Stimulated activated CD4-positive, alpha-beta T cell treated with anti-CD3 and anti-CD28 coated beads, Interleukin-2, amount 100 ng/mL, for 24 hours (primary cell): ENCODE measurements at regions not wholly inside any gene's neighbourhood (a gene's known extent, or its start where the extent isn't known, plus 50 kb on each side); places are given as distances from the start of the nearest gene placed in this dataset.

Experiments
- DNase-seq, 2 donors: peaks; one replicate each; pipeline ENCODE4 v3.0.0-alpha.2; 2020

DNA sequence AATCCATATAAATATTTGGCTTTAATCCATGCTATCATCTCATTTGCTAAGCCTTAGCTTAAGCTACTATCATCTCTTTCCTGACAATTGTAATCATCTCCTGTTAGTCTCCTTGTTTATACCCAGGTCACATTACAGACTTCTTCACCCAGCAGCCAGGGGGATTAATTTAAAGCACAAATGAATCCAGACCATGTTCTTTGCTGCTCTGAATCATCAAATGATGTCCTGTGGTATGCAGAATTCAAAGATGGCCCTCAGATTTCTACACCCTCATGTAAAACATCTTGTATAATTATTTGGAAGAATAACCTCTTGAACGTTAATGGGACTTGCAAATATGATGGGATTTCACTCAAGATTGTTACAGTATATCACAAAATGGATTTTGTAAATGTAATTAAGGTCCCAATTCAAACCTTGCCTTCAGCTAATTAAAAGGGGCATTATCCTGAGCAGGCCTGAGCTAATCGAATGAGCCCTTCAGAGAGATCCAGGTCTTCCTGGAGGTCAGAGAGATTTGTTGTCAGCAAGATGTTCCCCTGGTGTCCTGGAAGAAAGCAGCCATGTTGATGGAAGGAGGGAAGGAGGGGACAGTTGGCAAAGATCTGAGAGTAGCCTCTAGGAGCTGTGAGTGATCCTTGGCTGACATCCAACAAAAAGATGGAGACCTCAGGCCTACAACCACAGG is 241.1 kb upstream of the MMADHC start:
- no peak for DNase-seq

DNA sequence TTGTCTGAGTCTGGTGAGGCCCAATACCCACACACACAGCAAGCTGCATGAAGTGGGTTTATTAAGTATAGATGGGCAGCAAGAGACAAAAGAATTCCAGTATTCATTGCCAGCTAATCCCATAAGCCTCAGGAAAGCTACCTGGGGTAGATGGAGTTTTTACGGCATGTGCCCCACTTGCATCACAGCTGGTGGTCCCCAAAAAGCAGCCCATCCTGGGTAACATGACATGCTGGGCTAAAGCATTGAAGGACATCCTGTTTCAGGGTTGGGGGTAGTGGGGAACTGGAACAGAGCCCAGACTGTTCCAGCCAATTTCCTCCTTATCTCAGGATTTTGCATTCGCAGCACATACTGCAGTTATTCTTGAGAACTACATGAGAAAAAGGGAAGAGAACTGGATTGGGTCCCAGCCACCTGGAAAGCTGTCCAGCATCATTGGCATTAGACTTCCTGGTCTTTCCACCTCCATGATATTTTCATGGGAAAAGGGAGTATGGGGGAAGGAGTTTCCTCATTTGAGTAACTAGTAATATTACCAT is 240.1 kb upstream of the MMADHC start:
- DNase-seq, result no peak

DNA sequence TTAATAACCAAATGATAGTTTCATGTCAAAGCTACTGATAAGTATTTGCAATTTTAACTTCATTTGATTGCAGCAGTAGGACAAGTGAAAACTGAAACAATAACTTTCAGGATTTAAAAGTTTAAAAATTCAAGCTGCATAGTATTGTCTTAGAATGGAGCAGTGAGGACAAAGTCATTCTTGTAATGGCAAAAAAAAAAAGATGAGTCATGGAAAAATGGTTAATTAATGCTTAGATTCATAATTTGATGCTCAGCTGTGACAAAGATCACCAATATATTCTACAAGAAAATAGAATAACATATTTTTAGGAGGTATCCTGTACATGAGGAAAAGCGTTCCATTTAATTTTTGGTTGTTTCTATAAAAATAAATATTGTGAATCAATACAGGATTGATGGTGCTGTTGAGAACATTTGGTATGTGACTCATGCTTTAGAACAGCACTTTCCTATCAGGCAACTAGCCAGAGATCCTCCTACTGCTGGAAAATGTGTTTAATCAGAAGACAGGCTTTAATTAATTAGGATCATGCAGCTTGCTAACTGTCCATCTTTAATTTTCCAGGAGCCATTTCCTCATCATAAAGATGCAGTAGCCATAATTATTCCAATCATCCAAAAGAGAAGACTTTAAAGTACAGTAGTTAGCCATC is 239.0 kb upstream of the MMADHC start:
- no peak for DNase-seq

DNA sequence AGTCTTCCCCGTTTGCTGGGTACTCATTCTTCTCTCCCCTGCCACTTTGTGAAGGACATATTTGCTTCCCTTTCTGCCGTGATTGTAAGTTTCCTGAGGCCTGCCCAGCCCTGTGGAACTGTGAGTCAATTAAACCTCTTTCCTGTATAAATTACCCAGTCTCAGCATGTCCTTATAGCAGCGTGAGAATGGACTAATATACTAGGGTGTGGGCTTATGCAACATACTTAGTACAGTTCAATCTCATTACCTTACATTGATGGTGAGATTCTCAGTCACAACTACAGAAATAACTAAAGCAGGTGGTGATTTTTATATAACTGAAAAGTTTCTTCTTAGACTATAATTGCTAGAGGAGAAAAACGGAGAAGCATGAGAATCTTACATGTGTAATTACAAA is 237.9 kb upstream of the MMADHC start:
- no peak for DNase-seq

DNA sequence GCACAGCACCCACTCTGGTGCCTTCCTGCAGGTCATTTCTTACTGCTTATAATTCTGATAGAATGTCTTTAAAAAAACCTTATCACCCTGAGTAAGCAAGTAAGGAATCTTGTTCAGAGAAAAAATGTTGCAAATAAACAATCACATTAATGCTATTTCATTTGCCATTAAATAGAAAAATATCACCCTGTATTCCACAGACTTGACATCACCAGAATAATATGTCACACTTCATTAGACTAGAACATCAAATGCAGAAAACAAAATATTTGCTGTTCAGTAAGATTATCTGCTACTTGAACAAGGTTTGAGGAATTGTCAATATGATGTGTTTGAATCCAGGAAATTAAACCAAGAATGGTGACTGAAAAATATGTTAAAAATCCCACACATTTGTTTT is 236.6 kb upstream of the MMADHC start:
- DNase-seq, result no peak

DNA sequence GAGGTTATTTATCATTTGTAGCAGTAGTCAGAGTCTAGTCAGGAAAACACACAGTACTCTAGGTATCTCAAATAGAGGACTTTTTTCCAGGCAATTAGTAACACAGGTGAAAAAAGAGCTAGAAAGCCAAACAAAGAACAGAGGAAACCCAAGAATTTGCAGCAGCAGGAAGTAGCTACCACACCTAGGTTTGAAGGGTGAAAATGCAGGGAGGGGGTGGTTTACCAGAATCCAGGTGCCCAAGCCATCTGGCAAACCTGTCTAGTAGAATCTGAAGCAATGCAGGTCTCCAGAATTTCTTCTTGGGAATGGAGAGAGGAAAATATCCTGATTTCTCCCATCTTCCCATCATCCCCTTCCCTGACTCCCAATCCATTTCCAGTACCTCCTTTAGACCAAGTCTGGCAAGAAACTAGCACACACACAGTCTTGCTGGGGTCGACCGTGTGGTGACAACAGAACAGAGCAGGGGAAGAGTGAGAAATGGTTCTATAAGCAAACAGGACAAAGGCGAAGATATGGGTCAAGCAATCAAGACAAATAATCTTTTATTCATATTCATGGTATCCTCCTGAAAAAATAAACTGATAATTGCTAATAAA is 231.9 kb upstream of the MMADHC start:
- DNase-seq, result no peak

DNA sequence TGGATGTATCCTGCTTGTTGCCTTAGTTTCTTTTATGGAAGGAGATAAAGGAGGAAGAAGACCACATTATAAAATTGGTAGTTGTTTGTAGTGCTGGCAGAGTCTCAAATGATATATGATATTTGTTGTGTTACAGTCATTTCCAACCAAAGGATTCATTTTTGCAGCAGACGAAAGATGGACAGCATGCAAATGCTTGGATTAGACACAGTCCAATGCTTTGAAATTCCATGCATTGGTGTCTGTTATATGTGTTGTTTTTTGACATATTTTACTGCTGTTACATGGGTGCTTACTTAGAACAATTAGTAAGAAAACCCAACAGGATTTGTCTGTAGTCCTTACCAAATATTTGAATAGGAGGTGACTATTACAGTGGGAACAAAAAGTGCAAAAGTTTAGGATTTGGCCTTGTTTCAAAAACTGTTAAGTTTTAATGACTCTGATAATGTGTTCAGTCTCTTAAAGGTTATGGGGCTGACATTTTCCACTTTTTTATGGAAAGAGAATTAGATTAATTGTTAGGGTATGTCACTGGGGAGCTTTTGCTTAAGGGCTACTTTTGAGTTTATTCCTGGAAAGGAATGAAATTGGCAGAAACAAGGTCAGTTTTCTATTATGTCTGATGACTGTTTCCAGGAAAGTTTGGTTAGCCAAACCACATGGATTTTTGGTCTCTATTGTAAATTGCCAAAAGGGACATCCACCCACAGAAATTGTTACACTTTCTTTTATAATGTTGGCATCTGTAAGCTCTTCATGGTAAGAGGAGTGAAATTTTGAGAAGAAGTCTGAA is 229.4 kb upstream of the MMADHC start:
- DNase-seq, result no peak

DNA sequence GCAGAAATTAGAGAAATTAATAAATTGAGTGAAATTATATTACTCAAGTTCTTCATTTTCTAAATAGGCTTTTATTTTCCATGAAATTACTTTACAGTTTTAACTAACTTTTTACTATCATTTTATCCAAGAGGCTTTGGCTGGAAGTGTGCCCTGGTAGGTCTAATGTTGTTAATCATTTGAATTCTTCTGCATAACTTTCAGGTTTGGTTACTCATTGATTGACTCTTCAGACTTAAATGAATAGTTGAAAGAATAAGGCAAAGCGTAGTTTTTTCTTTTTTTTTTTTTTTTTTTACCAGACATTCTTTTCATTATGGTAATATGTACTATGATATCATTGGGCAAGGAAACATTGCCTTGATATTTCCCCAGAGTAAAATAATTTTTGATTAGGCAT is 228.4 kb upstream of the MMADHC start:
- DNase-seq, result no peak

DNA sequence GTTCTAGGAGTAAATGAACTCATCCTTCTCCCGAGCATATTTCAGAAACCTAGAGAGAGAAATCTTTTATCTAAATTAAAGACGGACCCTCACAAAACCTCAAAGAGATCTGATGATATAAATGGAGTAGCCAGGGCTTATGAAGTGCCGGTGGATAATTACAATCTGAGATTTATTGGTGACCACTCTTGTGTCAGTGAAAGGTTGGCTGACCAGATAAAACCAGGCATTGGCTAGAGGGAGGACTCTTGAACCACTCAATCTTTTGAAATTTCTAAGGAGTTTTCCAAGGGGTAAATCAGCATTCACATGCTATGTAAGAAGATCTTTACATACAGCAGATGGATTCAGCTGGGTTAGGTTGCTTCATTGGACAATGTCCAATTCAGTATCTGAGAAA is 227.3 kb upstream of the MMADHC start:
- DNase-seq, result no peak

DNA sequence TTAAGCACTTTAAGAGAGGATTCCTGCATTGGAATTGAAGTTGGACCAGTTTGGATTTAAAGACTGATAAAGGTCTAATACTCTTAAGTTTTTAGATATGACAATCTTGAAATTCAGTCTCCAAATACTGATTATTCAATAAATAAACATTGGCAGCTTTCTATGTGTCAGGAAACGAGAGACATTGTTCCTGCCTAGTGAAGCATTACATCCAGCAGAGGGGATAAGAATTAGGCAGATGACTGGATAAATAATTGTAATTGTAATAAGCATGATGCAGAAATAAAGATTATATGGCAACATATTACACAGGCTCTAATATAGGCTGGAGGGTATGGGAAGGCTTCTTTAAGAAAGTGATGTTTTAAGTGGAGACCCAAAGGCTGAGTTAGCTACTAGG is 226.5 kb upstream of the MMADHC start:
- no peak for DNase-seq

DNA sequence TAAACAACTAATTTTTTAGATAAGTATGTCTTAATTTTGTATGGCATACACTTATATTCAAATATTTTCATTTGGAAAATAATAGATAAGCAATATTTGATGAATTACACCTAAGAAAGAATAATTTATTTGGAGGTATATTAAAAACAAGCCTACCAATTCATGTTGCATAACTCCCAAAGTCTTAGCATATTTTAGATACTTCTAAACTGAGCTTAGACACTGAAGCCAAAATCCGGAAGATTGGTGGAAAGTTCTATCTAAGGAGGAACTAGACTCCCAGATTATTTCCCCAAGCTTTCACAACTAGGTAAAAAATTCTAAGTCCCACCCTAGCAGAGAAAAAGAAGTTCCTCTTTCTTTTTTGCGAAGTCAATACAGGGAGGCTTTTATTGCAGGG is 221.0 kb upstream of the MMADHC start:
- no peak for DNase-seq

DNA sequence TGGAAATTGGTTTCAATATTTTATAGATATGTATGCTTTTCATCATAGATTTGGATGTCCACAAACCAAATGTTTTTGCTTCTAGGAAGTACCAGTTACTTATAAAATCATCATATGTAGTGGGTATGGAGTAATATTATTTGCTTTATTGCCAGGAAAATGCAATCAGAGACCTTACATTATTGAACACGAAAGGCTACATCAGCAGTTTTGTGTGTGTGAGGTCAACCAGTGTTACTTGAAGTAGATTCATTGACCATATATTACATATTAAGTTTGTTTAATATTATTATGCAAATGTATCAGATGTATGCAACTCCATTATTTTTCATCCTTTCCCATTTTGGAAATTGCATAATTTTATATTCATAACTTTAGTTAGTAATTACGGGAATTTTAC is 219.1 kb upstream of the MMADHC start:
- no peak for DNase-seq

DNA sequence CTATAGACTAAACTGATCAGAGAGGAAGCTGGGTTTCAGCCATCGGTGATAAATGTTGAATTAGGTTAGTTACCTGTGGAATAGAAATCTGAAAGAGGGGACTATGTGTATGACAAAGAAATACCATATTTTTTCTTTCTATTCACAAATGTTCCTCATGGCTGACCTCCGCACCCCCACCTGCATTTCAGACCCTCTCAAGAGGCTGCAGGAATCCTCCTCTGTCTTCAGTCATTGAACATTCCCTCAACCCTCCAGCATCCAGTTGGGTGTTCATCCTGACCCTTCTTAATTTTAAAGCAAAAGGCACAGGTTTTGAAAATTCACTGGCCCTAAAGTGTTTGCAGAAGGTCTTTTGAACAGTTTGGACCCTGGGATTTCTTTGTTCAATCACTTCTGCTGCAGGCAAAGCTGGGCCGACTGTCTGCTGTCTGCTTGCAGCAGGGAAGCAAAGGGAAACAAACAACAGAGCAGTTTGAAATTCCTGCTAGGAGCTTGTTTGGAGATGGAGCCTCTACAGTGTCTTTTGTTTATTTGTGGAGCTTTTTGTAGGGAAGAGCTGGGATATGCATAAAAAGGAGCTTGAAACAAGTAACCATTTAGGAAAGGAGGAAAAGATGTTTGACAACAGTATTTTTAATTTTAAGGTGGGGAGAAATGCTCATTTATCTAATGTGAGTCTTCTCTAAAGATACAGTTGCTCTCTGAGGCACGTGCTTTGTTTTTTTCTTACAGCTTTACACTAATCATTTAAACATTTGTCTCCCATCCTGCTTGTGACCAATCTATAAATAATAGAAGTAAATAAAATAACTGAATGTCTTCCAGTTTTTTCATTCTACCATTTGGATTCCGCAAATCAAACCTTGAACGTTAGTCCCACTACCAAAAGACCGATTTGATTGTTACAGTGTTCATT is 213.3 kb upstream of the MMADHC start:
- no peak for DNase-seq

DNA sequence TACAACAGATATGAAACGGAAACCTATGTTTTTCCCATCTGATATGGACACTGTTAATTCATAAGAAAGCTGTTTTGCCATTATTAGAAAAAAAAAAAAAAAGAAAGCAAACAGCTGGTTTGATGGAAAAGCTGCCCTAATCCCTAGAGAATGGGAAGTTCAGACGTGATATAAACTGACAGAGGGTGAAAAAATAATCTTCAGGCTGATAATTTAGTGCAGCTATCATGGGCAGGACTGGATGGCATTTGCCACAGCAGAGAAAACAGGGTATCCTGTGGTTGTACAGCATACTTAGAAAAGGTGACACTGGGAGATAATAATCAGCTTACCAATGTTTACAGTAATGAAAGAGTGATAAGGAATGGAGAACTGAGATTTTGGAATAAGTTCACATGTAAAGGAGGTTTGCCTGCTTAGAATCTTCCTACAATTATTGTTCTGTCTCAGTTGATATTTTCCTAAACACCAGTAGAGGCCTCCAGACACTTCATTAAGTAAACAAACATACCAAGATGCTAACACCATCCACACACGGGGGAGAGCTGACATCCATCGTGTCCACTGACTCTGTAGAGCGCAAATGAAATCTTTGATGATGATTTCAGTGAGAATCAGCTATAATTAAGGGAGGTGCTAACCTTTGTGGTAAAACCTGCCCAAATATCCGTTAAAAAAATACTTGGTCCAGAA is 211.6 kb upstream of the MMADHC start:
- no peak for DNase-seq

DNA sequence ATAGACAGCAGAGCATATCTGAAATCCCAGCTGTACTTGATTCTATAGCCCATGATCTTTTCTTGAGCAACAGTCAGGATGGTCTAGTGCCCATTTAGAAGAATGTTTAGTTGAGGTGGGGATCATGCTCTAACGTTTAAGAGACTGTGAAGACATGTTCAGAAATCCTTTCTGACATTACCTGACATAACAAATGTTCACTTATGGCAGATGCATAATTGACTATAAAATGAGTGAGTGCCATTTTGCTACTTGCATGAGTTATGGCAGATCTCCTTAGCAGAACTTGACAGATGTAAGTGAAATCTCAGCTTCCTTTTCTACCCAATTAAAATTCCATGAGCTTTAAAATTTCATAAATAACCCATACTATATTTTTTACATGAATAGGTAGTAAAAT is 209.5 kb upstream of the MMADHC start:
- DNase-seq, result no peak

DNA sequence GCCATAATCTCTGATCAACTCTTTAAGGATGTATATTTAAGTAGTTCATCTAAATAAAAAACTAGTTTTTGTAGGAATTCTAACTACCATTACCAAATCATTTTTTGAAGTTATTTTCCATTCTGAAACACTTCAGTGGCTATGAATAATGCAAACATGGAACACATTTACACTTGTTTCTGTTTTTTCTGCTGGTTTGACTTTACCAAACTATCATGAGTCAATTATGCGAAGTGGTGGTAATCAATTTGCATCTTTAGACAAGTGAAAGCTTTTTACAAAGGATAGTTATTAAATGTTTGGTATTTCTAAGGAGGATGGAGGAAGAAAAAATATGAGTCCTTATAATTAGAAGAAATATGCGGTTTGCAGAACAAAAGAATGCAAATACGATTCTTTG is 202.0 kb upstream of the MMADHC start:
- no peak for DNase-seq

DNA sequence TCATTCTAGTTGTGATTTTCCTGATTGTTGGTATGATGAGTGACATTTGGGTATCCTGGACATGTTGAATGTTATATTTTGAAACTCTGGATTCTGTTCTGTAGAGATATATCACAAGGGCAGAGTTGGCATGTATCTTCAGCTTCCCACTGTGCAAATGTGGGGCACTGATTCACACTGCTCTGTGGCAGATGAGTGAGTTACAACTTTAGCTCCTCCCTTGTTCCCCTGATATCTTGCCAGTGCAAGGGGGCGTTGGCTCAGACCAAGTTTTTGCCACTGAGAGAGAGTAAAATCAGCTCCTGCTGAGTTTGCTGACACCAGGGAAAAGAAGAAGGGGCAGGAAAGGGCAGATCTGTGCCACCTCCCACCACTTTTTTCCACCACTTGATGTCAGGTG is 199.6 kb upstream of the MMADHC start:
- no peak for DNase-seq

DNA sequence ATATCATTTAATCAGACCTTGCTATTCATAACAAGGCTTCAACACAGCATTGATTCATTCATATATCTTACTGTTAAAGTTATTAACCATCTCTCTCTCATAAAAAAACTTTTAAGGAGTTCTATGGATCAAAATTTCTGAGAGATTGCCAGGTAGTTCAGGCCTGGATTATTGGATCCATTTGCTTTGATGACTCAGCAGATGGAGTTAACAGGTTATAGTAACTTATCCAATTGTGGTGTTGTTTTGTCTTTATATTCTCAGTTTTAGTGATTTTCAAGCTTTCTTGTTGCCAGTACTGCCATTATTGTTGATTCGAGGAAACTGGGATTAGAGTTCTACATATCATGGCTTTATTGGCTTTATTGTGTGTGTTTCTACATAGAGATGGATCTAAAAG is 195.7 kb upstream of the MMADHC start:
- no peak for DNase-seq

DNA sequence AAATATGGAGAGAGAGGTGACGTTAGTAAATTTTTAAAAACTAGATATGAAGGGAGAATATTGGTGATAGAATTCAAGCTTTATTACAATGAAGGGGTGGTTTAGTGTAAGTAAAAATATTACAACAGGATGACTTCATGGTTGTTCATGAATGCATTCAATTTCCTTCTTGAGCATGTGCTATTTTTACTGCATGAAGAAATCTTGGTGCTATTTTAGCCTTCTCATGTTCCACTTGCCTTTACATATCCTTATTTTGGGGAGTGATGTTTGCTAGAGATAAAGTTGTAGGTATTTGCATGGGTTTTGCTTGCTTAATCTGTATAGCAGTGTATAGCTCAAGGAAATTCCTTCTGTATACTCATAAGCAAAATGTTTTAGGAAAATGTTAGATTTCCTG is 195.0 kb upstream of the MMADHC start:
- no peak for DNase-seq

DNA sequence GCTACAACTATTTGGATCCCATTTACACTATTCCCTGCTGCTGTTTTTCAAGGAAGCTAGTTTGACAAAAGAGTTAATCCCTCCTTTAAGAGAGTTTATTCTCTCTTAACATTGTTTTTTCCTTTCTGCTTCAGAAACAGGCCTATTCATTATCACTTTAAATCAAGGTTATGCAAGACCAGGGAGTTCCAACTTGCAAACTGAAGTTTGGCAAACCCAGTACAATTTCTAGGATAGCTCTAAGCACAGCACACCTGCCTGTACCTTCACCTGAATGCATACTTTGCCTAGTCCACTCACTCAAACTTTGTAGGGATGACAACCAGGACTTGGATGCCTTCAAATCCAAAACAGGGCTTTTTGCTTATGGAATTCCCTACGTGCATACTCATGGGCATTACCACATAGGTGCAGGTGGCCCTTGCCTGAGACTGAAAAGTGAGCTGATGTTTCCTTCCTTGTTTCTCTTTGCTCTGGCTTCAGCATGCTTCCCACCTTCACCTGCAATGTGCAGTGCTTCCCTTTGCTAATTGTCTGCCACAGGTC is 193.8 kb upstream of the MMADHC start:
- no peak for DNase-seq

DNA sequence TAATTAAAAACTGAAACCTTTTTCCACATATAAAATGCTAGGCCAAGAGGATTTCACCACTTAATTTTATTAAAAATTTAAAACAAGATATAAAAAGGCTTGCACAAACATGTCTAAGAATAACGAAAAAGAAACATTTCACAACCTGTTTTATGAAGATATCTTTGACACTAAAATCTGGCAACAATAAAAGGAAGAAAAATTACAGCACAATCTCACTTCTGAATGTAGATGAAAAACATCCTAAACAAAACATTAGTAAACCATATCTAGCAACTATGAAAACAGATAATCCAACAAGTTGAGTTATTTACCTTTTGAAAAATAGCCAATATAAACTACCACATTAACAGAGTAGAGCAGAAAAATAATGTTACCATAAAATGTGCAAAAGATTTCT is 185.4 kb upstream of the MMADHC start:
- DNase-seq, result no peak
